NCI-H128 (cell line): ENCODE measurements at regions not wholly inside any gene's neighbourhood (a gene's known extent, or its start where the extent isn't known, plus 50 kb on each side); places are given as distances from the start of the nearest gene placed in this dataset.

Experiments
- DNase-seq: peaks from one replicate; lab custom pipeline; 2025; ENCODE audit not compliant: unreplicated experiment; lab: John Stamatoyannopoulos, UW

DNA sequence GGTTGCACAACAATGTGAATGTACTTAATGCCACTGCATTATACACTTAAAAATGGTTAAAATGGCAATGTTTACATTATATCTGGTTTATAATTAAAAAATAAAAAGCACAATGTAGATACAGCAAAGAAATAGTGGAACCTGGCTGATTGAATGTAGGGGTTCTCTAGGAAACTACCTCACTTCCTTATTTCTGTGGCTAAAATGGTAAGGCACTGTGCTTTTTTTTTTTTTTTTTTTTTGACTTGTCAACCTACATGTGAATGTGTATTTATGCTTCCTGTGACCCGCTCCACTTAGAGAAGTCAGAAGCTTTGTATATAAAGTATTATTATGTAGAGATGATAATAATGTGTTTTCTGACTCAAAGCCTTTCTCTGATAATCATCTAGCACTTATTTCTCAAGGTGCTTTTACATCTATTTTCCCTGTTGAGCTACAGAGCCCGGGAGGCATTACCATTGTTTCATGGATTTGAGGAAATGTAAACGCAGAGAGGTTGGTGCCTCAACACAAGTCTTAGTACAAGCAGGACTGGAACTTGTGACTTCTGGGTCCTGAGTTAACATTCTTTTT lies 55.0 kb downstream of the SOX4 start:
- no peak for DNase-seq

DNA sequence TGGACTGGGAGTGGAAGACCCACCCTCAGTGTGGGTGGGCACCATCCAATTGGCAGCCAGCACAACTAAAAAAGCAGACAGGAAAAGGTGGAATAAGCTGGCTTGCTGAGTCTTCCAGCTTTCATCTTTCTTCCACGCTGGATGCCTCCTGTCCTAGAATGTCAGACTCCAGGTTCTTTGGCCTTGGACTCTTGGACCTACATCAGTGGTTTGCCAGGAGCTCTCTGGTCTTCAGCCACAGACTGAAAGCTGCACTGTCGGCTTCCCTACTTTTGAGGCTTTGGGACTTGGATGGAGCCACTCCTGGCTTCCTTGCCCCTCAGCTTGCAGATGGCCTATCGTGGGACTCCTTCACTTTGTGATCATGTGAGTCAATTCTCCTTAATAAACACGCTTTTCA lies 59.8 kb downstream of the SOX4 start:
- no peak for DNase-seq

DNA sequence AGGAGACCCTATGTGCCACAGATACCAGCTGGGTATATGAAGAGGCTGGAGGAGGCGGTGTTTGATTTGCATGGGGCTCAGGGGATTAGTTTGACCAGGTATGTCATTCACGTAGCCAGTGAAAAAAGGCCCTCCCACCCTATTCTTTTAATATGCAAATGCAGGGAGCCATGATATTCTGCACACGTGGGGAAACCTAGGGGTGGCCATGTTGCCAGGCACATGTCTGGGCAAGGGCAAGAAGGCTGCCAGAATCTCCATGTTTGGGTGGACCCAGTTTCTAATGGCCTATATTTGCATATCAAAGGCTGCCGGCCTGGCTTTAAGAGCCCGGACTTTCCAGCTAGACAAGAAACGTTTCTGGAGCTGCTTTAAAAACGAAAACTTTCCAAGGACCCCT lies 60.4 kb downstream of the SOX4 start:
- DNase-seq, result no peak

DNA sequence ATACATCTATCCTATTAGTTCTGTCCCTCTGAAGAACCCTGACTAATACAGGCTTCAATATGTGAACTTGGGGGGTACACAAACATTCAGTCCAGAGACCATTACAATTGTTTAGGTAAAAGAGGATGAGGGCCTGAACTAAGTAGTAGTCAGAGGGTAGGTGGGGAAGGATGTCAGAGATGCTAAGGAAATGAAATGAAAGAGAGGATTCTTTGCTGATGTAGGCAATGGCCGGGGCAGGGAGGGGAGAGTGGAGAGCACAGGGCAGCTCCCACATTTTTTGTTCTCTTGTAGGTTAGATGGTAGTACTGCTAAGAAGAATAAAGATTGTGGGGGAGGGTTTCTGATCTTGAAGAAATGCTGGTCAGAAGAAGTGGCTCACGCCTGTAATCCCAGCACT lies 60.8 kb downstream of the SOX4 start:
- DNase-seq, result no peak

DNA sequence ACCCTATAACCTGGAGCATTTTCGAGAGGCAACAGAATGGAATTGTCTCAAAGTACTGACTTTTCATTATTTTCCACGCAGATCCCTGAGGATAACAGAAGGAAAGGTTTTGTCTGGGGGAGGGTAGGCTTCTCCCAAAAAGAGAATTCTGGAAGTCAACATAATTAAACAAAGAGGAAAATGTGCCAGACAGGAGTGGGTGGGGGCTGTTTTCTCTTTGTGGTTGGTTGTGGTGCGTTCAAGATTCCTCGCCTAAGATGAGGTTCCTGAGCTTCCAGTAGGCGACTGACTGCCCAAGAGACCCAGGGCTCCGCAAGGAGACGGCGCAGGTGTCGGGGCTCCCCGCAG lies 70.4 kb downstream of the SOX4 start:
- DNase-seq, result no peak

DNA sequence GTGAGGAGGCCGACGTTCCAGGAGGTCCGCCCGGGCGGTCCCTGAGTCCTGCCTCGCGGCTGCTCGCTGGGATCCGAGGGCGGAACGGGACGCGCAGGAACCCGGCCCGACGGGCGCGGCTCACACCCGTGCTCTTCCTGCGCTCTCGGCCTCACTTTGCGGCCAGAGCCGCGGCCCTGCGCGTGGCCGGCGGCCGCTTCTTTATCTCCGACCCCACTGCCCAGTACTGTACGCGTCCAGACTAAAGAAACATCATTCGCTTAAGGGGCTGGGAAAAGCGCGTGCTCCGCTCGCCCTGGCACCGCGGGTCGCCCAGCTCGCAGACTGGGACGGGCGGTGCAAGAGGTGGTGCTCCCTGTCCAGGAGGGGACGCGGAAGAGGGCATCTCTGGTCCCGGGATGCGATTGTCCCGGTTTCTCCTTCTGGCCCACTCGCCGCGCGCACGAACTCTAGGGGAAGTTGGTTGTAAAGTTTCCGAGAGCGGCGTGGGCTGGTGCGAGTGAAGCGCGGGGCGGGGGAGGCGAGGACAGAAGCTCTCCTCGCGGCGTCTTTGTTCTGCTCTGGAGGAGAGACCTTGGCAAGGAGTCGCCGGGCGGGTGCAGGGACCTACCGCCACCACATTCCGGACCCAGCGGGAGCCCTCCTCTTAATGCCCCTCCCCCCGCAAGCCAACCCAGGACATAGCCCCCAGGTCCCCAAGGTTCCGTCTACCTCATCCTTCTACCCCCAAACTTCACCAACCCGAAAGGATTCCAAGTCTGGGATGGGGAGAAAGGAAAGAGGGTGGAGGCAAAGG lies 71.0 kb downstream of the SOX4 start:
- DNase-seq, result no peak

DNA sequence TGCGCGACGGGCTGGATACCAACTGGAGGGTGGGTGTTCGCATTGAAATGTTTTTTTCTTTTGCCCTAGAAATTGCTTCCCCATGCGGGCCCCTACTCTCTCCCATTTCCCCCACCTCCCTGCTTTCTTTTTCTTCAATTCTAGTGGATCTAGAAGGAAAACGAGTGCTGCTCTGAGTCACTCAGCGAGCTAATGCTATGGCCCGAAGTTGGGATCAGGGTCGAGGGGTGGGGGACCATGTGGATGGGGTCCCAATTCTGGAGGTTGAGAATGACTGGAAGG lies 71.5 kb downstream of the SOX4 start:
- DNase-seq, result no peak

DNA sequence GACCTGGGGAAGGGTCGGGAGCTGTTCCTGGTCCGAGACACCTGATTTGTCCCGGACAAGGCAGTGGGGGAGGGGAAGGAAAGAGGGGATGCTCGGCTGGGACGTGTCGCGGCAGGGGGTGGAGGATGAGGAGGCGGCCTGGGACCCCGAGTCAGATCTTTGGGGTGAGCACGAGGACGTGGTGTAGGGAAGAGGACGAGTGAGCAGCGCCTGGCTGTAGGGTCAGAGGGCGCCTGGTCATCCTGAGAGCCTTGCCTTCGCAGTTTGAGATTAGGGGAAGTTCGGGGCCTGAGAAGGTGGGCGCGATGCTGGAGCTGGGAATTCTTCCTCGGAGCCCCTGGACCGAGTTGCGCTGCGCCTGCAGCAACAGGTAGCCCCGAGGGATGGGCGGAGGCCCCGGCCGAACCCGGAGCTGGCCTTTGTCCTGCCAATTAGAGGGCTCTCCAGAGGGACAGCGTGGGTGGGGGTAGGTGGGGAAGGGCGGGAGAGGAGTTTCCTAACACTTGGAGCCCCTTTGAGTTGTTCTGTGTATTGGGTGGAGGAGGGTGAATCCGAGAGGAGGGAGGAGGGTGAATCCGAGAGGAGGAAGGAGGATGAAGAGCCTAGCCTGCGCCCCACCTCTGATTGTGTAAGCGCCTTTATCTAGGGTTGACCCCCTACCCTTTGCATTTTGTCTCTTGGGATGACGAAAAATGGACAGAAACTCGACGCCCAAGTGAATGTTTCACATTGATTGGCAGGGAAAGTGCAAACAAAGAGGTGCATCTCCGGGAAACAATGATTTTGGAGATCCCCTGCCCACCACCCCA lies 72.0 kb downstream of the SOX4 start:
- DNase-seq, result peak; percentile 23

DNA sequence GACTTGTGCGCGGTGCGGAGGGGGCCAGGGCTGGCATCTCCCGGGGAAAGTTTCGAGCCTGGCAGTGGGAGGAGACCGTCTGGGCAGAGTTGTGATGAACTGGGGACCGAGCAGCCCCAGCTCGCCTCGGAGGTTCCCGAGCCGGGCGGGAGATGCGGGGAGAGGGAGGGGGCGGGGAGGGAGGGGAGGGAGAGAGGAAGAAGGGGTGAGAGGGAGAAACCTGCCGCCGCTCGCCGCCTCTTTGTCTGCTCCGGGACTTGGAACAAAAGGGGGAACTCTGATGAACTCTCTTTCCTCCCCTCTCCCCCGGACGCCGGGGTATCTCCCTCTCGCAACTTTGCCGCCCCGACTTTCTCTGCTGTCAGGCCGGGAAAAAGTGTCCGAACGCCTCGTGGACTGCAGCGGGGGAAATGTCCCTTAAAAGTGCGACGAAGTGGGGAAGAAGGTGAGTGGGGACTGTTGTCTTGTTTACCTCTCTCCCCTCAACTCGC lies 72.7 kb downstream of the SOX4 start:
- DNase-seq, result peak; percentile 32

DNA sequence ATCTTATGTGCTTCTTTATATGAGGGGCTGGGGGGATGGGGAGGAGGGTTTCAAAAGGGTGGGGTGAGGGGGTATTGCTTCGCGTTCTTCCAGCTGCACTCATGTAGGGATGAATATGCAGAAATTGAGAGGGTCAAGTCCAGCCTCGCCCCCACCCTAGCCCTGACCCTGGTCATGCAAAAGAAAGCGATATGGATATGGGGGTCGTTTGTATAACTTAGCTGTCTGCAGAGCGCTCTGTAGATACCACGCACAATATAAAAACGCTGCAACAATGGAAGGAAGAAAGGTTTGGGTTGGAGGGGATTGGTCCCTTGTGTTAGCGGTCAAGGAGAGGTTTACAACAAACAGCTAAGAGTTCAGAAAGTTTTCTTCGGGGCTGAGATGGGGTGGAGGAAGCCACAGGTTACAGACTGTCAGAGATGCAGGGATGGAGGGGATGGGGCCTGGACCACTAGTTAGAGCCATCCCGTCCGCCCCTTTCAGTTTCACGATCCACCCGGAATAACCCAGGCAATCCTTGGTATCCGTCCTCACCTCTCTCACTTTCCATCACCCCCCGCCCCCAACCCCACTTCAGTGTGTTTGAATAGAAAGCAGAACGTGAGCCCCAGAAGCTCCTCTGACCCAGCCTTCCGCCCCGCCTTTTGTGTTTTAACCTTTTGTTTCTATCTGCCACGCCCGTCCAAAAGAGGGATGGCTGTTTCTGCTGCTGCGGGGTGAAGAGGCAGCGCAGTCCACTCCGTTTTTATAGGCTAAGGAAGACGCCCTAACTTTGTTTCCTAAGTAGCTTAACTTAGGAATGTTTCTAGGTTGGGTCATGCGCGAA lies 73.5 kb downstream of the SOX4 start:
- peak; percentile 20 for DNase-seq

DNA sequence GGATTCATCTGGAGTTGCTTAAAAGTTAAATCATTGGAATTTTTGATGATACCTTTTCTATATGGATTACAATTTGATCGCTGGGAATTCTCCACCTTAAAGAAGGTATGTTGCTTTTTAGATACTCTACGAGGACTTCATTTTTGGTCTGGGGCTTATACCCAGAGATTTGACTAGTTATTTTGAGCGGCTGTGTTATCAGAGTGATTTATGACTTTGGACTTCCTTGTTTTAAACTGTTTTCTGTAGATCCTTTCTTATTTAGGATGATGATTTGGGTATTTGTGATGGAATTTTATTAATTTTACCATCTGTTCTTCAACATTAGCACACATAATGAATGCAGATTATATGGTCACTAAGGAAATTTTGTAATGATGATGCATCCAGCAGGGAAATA lies 75.2 kb downstream of the SOX4 start:
- no peak for DNase-seq

DNA sequence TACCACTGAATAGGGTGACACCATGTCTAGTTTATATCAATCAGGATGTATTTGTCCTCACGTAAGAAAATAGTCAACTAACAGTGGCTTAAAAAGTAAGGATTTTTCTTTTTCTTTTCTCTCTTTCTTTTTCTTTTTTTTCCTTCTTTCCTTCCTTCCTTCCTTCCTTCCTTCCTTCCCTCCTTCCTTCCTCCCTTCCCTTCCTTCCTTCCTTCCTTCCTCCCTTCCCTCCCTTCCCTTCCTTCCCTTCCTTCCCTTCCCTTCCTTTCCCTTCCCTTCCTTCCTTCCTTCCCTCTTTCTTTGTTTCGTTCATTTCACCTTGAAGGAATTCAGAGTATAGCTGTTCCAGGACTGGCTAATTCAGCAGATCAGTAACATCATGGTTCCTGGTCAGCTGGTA lies 83.2 kb downstream of the SOX4 start:
- no peak for DNase-seq

DNA sequence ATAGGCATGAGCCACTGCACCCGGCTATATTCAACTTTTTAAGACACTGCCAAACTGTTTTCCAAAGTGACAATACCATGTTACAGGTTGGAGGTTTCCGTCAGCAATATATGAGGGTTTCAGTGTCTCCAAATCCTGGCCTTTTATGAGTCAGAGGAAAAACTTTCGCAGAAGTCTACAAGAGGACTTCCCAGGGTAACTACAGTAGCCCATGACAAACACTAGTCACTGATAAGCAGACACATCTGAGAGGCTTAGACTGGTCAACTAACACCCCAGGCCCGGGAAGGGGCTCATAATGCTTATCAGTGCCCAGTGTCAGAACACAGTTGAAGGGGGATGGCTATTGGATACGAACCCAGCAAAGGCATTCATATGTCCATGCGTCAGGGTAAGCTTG lies 85.4 kb downstream of the SOX4 start:
- DNase-seq, result no peak

DNA sequence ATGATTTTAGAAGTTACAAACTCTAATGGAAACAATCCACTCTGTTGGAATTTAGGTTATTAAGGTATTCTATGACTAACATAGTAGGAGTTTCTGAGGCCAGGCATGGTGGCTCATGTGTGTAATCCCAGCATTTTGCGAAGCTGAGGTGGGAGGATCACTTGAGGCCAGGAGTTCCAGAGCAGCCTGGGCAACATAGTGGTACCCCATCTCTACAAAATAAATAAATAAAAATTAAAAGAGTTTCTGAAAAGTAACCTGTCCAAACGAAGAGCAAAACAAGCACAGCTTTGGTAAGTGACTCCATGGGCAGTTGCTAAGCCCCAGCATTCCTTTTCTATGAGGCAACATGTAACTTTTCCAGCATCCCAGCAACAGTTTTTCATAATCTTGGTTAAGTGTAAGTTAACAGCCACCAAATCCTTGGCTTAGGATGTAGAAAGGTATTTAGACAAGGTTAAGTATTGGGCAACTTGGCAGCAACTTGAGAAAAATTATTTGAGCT lies 86.3 kb downstream of the SOX4 start:
- no peak for DNase-seq

DNA sequence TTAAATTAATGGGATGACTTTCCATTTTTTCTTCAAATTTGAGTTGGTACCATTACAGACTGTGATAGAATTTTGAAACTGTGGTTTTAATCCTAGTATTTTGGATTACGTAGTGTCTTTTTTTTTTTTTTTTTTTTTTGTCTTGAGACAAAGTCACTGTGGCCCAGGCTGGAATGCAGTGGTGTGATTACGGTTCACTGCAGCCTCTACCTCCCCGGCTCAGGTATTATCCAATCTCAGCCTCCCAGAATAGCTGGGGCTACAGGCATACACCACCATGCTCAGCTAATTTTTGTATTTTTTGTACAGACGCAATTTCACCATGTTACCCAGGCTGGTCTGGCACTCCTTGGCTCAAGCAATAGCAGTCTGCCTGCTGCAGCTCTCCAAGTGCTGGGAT lies 87.1 kb downstream of the SOX4 start:
- DNase-seq, result no peak

DNA sequence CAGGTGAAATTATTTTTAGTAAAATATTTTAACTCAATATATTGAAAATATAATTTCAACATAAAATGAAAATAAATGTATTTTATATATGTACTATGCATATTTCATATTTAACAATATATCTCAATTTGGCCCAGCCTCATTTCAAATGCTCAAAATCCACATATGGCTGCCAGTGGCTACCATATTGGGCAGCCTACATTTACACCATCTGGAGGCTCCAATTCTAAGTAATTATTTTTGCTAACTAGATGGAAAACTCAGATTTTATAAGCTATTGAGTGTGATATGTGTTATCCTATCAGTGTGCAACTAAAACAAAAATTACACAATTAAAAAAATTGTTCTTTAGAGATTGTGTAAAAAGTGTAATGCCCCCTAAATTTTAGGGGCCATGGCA lies 96.9 kb downstream of the SOX4 start:
- DNase-seq, result no peak

DNA sequence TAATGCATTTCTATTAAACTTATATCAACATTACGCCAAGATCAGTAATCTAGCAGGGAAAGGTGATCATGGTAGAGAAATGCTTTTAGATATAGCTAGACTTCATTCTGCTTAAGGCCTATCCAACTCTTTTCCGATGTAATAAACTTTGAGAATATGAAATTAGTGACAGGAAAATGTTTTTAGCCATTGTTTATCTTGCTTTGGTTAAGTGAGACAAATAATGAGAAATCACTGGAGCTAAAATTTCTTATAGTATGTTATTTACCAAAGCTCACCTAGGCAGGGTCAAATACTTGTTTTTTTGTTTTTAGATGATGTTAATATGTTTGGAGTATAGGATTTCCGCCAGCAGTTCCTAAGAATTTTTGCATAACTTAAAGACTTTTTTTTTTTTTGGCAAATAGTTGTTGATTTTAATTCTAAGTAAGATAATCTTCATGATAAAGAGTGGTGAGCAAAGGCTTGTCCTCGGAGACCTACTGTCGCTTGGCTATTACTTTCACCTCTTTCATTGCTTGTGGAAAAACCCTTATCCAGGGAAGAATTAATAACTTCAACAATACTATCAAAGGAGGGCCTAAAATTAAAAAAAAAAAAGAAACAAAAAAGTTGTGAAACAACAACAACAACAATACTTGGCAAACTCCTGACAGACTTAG lies 98.3 kb downstream of the SOX4 start:
- DNase-seq, result no peak

DNA sequence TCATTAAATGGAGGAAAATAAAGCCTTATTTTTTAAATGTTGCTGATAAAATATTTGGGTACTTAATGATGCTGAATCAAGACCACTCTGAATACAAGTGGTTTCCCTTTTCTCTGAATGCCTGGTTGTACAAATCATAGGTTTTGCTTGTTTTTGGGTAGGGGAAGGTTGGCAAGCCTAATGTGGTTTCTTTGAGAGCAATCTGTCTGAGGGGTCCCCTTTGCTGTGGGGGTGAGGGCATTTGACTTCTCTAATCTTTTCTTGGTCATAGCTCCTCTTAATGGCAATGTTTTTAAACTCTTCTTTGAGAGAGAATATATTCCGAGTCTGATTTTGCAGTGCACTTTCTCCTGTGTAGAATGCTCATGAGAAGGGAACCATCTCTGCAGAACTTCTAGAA lies 99.2 kb downstream of the SOX4 start:
- DNase-seq, result no peak

DNA sequence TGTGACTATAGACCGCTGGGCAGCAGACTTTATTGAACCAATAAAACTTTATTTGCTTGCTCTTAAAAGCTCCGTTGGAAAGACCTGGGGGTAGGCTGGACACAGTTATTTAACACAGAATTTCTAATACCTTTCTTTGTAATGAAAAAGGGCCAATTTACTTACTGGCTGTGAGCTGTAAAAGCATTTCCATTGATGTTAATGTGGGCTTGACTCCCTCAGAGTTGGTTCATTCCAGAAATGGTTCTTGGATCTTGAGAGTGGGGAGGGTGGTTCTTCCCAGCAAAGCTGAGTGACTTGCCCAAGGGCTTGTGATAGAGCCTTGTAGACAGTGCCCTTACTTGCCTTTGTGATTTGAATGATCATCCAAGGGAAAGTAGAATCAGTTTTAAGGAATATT lies 100.6 kb downstream of the SOX4 start:
- DNase-seq, result no peak

DNA sequence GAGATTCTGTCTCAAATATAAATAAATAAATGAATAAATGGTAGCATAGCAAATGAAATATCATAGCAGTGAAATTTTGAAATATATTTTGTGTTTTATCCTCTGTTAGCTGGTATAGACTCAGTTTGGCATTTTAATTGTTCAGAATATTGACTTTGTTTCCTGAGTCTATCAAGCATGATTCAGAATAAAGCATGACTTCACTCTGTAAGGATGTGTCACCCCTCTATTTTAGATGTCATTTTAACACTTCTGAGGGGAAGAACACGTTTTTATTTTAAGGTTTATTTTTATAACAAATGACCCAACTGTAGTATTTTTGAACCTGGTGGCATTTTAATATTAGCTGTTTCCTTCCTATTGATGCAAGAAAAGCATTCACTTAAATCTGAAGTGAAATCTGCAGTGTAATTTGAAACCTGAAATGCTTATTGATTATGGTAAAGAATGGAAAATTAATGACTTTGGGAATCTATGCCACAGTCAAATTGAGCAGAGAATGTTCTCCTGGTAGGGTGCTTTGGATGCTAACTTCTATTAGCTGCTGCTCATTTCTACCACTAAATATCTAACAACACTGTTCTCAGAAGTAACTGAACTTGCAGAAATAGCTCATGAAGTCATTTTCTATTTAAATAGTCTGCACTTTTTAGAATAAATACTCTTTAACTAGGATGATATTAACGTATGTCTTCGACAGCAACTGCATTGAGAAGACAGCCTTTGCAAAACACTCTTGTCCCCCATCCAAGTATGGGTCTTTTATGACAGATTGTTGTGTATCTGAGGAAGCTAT lies 114.2 kb downstream of the SOX4 start:
- DNase-seq, result no peak
